ENCODE measurements at regions not wholly inside any gene's neighbourhood (a gene's known extent, or its start where the extent isn't known, plus 50 kb on each side); places are given as distances from the start of the nearest gene placed in this dataset.

GRCh38 chr14:76926521-76927251 lies 100.5 kb downstream of the LRRC74A start:
- DNase-seq (ENCODE audit: low spot score): no peak

- no peak for DNase-seq (ENCODE audit: low spot score)
Observed at GRCh38 chr14:76925097-76925441, 98.9 kb downstream of the LRRC74A start.

- DNase-seq (ENCODE audit: low spot score): no peak
Observed at GRCh38 chr14:76924371-76925096, 98.3 kb downstream of the LRRC74A start.

GRCh38 chr14:76923431-76924370 lies 97.5 kb downstream of the LRRC74A start:
- no peak for DNase-seq (ENCODE audit: low spot score)

- no peak for DNase-seq (ENCODE audit: low spot score)
Observed at GRCh38 chr14:76922584-76922983, 96.4 kb downstream of the LRRC74A start.

- no peak for DNase-seq (ENCODE audit: low spot score)
Observed at GRCh38 chr14:76922092-76922491, 95.9 kb downstream of the LRRC74A start.

GRCh38 chr14:76921088-76921399 lies 94.8 kb downstream of the LRRC74A start:
- no peak for DNase-seq (ENCODE audit: low spot score)

- no peak for DNase-seq (ENCODE audit: low spot score)
Observed at GRCh38 chr14:76920331-76921087, 94.3 kb downstream of the LRRC74A start.

- DNase-seq (ENCODE audit: low spot score): no peak
Observed at GRCh38 chr14:76919431-76920330, 93.5 kb downstream of the LRRC74A start.
